ENCODE measurements at regions not wholly inside any gene's neighbourhood (a gene's known extent, or its start where the extent isn't known, plus 50 kb on each side); places are given as distances from the start of the nearest gene placed in this dataset.

- TF ChIP-seq TAF1 (IDR thresholded peaks at IDR 0.05; ENCODE audit: low read depth) (no peak), REST (IDR thresholded peaks at IDR 0.05; ENCODE audit: low read depth) (no peak), RAD21 (IDR thresholded peaks at IDR 0.05; ENCODE audit: low read depth) (no peak), EP300 (IDR thresholded peaks at IDR 0.05; ENCODE audit: borderline replicate concordance) (no peak), CEBPB (IDR thresholded peaks at IDR 0.05) (no peak), ZBTB7A (IDR thresholded peaks at IDR 0.05; ENCODE audit: low read depth) (no peak), TCF12 (IDR thresholded peaks at IDR 0.05; ENCODE audit: low read depth) (no peak), MAX (IDR thresholded peaks at IDR 0.05) (no peak)
Observed at GRCh38 chr11:45361551-45361950, 75.4 kb upstream of the SYT13 start.

Measured in Ishikawa (cell line).